ENCODE measurements at regions not wholly inside any gene's neighbourhood (a gene's known extent, or its start where the extent isn't known, plus 50 kb on each side); places are given as distances from the start of the nearest gene placed in this dataset.
"Not testable (repeated sequence)": the region's sequence is repeated elsewhere in the genome, so short reads cannot be mapped to it uniquely, and the experiment has no call there.

DNA sequence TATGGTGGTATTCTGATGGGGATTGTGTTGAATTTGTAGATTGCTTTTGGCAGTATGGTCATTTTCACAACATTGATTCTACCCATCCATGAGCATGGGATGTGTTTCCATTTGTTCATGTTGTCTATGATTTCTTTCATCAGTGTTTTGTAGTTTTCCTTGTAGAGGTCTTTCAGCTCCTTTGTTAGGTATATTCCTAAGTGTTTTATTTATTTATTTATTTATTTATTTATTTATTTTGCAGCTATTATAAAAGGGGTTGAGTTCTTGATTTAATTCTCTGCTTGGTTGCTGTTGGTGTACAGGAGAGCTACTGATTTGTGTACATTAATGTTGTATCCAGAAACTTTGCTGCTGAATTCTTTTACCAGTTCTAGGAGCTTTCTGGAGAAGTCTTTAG lies 181.4 kb downstream of the TM2D1 start:
- TF ChIP-seq, protein P1, sequence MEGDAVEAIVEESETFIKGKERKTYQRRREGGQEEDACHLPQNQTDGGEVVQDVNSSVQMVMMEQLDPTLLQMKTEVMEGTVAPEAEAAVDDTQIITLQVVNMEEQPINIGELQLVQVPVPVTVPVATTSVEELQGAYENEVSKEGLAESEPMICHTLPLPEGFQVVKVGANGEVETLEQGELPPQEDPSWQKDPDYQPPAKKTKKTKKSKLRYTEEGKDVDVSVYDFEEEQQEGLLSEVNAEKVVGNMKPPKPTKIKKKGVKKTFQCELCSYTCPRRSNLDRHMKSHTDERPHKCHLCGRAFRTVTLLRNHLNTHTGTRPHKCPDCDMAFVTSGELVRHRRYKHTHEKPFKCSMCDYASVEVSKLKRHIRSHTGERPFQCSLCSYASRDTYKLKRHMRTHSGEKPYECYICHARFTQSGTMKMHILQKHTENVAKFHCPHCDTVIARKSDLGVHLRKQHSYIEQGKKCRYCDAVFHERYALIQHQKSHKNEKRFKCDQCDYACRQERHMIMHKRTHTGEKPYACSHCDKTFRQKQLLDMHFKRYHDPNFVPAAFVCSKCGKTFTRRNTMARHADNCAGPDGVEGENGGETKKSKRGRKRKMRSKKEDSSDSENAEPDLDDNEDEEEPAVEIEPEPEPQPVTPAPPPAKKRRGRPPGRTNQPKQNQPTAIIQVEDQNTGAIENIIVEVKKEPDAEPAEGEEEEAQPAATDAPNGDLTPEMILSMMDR (IDR thresholded peaks at IDR 0.05): not testable (repeated sequence)
- not testable (repeated sequence) for TF ChIP-seq POLR2AphosphoS5 (IDR thresholded peaks at IDR 0.05)

Measured in esophagus muscularis mucosa (tissue), 3 donors.